ENCODE measurements at regions not wholly inside any gene's neighbourhood (a gene's known extent, or its start where the extent isn't known, plus 50 kb on each side); places are given as distances from the start of the nearest gene placed in this dataset.

DNA sequence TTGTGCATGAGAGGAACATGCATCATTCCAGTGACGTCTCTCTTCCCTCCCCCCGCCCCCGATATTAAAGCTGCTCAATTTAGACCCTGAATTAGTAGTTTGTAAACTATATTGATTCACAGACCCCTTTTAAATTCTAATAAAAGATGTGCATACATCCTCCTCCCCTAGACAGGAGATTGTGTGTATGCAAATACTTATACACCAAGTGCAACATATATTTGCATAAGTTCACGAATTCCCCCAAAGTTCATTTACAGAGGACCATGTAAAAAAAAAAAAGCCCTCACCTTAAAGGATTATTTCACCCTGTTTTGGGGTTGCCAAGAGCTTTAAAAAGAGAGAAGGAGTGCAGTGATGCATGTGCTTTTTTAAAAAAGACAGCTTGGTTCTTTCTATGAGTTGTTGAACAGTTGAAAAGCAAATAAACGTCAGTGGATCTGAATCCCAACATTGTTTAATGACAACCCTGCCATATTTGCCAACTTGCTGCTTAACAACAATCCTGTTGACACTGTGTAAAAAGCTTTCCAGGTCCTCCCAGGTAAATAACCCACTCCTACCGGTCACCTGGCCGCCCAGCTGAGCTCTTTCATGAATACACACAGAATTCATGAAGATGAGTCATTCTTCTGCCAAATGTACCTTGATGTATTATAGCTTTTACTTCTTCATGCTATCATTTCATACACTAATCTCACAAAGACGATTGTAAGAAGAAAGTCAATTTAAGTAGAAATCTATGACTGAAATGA, 211.5 kb downstream of the IKZF2 start:
- DNase-seq = no peak
- Histone ChIP-seq H3K9ac (no peak overlapping the region), H3F3A (ENCODE audit: insufficient read depth) (no peaks in the 10 kb centered on the region), H3K27ac (no peak overlapping the region), H3K9me3 (ENCODE audit: low read depth) (no peaks in the 10 kb centered on the region), H3K36me3 (ENCODE audit: low read depth) (no peaks in the 10 kb centered on the region), H3K79me2 (ENCODE audit: insufficient read depth) (no peaks in the 10 kb centered on the region), H4K20me1 (ENCODE audit: insufficient read depth) (no peaks in the 10 kb centered on the region), H3K4me1 (ENCODE audit: insufficient read depth) (no peaks in the 10 kb centered on the region), H3K9me2 (ENCODE audit: insufficient read depth) (no peaks in the 10 kb centered on the region), H3K27me3 (replicated peaks; ENCODE audit: insufficient read depth) (no peaks in the 10 kb centered on the region), H3K4me2 (ENCODE audit: unreplicated experiment) (no peak overlapping the region), H2AFZ (no peak overlapping the region), H3K4me3 (no peak overlapping the region)
- 53 to 54% methylated on average over 8 of the region's 8 CpGs for WGBS, 2 experiments (ENCODE audit: low coverage in 1 of 2, low lambda C conversion rate in 2 of 2, missing lambda C conversion rate in 2 of 2)
- in situ Hi-C loops (cut with MboI) = no loop called here
- no peak for TF ChIP-seq EZH2 (IDR thresholded peaks at IDR 0.05; ENCODE audit: insufficient read depth, poor library complexity, severe bottlenecking)
- TF ChIP-seq EZH2phosphoT487 (IDR thresholded peaks at IDR 0.05; ENCODE audit: insufficient read depth, low read depth) = no peak

DNA sequence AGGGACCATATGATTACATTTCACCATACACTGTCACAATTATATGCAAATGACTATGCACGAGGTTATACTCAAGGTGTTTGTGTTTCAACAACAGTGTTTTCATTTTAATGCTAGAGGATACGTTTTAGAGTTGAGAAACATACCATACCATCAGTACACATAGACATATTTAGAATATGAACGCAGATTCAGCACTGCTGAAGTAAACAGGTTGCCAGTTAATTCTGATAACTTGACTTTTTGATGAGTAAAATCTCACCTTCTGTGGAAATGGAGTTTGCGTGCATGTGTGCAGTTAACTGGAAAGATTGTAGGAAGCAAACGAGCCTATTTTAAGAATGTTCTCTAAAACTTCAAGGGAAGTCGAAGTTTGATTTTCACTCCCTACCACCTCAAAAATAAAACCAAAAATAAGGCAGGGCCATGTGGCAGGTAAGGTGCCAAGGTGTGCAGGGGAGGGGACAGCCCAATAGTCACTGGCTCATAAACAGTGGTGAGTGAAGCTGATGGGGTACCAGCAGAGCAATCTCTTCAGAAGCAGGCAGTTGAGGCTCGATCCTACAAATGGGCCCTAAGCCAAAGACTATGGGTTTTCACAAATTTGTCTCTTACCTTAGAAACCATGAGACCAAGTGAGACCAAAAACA, 213.1 kb downstream of the IKZF2 start:
- Histone ChIP-seq H3K79me2 (ENCODE audit: insufficient read depth) (no peaks in the 10 kb centered on the region), H3K4me1 (ENCODE audit: insufficient read depth) (no peaks in the 10 kb centered on the region), H3F3A (ENCODE audit: insufficient read depth) (no peaks in the 10 kb centered on the region), H3K27ac (no peak overlapping the region), H3K9me3 (ENCODE audit: low read depth) (no peaks in the 10 kb centered on the region), H4K20me1 (ENCODE audit: insufficient read depth) (no peaks in the 10 kb centered on the region), H3K9ac (no peak overlapping the region), H3K36me3 (ENCODE audit: low read depth) (no peaks in the 10 kb centered on the region), H3K27me3 (replicated peaks; ENCODE audit: insufficient read depth) (no peaks in the 10 kb centered on the region), H3K4me3 (no peak overlapping the region), H2AFZ (no peak overlapping the region), H3K4me2 (ENCODE audit: unreplicated experiment) (no peak overlapping the region), H3K9me2 (ENCODE audit: insufficient read depth) (no peaks in the 10 kb centered on the region)
- DNase-seq = no peak
- in situ Hi-C loops (cut with MboI) = no loop called here
- 86 to 87% methylated on average over 7 of the region's 7 CpGs for WGBS, 2 experiments (ENCODE audit: low coverage in 1 of 2, low lambda C conversion rate in 2 of 2, missing lambda C conversion rate in 2 of 2)
- TF ChIP-seq EZH2phosphoT487 (IDR thresholded peaks at IDR 0.05; ENCODE audit: insufficient read depth, low read depth) = no peak
- TF ChIP-seq EZH2 (IDR thresholded peaks at IDR 0.05; ENCODE audit: insufficient read depth, poor library complexity, severe bottlenecking) = no peak

GRCh38 chr2:212936572-212936971, 214.8 kb downstream of the IKZF2 start:
- Histone ChIP-seq H2AFZ (no peak overlapping the region), H3K27ac (no peak overlapping the region), H3K9me3 (ENCODE audit: low read depth) (no peaks in the 10 kb centered on the region), H3K79me2 (ENCODE audit: insufficient read depth) (no peaks in the 10 kb centered on the region), H3K27me3 (replicated peaks; ENCODE audit: insufficient read depth) (no peaks in the 10 kb centered on the region), H3K9ac (no peak overlapping the region), H3K4me3 (no peak overlapping the region), H3K4me2 (ENCODE audit: unreplicated experiment) (no peak overlapping the region), H3K4me1 (ENCODE audit: insufficient read depth) (no peaks in the 10 kb centered on the region), H4K20me1 (ENCODE audit: insufficient read depth) (no peaks in the 10 kb centered on the region), H3K36me3 (ENCODE audit: low read depth) (no peaks in the 10 kb centered on the region), H3K9me2 (ENCODE audit: insufficient read depth) (no peaks in the 10 kb centered on the region), H3F3A (ENCODE audit: insufficient read depth) (no peaks in the 10 kb centered on the region)
- no peak for TF ChIP-seq EZH2 (IDR thresholded peaks at IDR 0.05; ENCODE audit: insufficient read depth, poor library complexity, severe bottlenecking)
- TF ChIP-seq EZH2phosphoT487 (IDR thresholded peaks at IDR 0.05; ENCODE audit: insufficient read depth, low read depth) = no peak
- 78% methylated on average over 8 of the region's 8 CpGs for WGBS, 2 experiments (ENCODE audit: low coverage in 1 of 2, low lambda C conversion rate in 2 of 2, missing lambda C conversion rate in 2 of 2)
- no peak for DNase-seq
- in situ Hi-C loops (cut with MboI) = no loop called here

- Histone ChIP-seq H3F3A (ENCODE audit: insufficient read depth) (no peaks in the 10 kb centered on the region), H3K27me3 (replicated peaks; ENCODE audit: insufficient read depth) (no peaks in the 10 kb centered on the region), H3K9me3 (ENCODE audit: low read depth) (no peaks in the 10 kb centered on the region), H3K79me2 (ENCODE audit: insufficient read depth) (no peaks in the 10 kb centered on the region), H3K36me3 (ENCODE audit: low read depth) (no peaks in the 10 kb centered on the region), H3K27ac (no peak overlapping the region), H4K20me1 (ENCODE audit: insufficient read depth) (no peaks in the 10 kb centered on the region), H3K9ac (no peak overlapping the region), H3K4me1 (ENCODE audit: insufficient read depth) (no peaks in the 10 kb centered on the region), H2AFZ (no peak overlapping the region), H3K4me3 (no peak overlapping the region), H3K4me2 (ENCODE audit: unreplicated experiment) (no peak overlapping the region), H3K9me2 (ENCODE audit: insufficient read depth) (no peaks in the 10 kb centered on the region)
- 80 to 95% methylated on average over 4 of the region's 4 CpGs for WGBS, 2 experiments (ENCODE audit: low coverage in 1 of 2, low lambda C conversion rate in 2 of 2, missing lambda C conversion rate in 2 of 2)
- in situ Hi-C loops (cut with MboI) = no loop called here
- TF ChIP-seq EZH2phosphoT487 (IDR thresholded peaks at IDR 0.05; ENCODE audit: insufficient read depth, low read depth) = no peak
- no peak for TF ChIP-seq EZH2 (IDR thresholded peaks at IDR 0.05; ENCODE audit: insufficient read depth, poor library complexity, severe bottlenecking)
- DNase-seq = no peak
Measured at GRCh38 chr2:212935752-212936151, 215.7 kb downstream of the IKZF2 start.
